ENCODE measurements at regions not wholly inside any gene's neighbourhood (a gene's known extent, or its start where the extent isn't known, plus 50 kb on each side); places are given as distances from the start of the nearest gene placed in this dataset.

DNA sequence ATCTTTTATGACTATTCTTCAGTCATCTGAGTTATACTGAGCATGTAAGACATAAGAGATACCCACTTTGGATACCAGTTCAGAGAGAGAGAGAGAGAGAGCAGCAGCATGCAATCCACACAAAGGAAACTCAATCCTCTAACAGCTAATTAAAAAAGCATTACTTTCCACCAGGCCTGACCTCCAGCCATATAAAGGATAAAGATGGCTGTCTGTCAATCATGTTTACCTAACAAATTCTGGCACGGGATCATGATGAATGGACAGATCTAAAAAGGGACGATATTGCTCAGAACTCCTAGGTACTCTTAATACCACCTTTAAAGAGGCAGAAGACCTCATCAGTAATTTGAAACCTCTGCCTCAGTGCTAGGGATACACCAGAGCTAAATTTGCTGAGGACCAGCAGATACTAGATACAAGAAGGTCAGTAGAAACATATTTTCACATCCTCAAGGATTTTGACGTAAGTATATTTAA is 159.2 kb downstream of the RPS12 start:
- no peak for DNase-seq (ENCODE audit: low spot score)

DNA sequence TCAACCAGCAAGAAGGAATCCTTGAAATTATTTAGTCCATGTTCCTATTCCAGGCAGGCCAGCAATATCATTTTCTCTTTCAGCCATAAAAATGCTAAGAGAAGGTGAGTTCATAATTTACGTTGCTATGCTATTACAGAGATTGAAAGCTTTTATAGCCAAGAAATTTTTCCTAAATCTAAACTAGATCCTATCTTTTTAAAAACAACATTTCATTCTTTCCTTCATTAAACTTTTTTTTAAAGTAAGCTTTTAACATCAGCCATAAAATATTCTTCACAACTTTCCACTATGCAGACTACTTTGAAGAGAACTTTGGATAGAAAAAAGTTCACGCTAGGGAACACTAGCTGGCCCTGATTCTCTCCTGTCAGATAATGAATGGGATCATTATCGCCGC is 159.8 kb downstream of the RPS12 start:
- no peak for DNase-seq (ENCODE audit: low spot score)

DNA sequence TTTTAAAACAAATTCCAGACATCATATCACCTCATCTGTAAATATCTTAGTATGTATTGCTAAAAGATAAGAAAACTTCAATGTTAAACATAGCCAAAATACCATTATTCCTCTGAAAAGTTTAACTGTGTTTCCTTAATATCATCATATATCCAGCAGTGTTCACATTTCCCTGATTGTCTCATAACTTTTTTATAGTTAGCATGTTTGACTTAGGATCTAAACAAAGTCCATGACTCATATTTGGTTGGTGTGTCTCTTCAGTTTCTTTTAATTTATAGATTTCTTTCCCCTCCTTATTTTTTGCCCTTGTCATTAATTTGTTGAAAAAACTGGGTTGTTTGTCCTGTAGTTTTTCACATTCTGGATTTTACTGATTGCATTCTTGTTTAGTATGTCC is 163.0 kb downstream of the RPS12 start:
- DNase-seq (ENCODE audit: low spot score): no peak

DNA sequence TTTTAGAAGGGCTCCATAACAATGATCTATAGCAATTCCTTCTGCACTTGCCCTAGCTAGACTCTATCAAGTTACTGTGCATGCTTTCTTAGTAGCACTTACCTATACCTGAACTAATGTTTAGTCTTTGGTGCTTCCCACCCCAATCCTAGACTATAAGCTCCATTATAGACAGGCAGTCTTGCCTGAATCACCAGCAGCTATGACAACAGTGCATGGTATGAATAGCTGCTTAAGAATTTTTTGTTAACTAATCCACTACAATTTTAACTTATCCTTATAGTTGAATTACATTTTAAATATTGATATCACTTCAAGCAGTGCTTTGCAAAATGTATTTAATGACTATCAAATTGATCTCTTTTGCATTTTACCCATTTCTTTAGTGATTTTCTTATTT is 164.3 kb downstream of the RPS12 start:
- no peak for DNase-seq (ENCODE audit: low spot score)

DNA sequence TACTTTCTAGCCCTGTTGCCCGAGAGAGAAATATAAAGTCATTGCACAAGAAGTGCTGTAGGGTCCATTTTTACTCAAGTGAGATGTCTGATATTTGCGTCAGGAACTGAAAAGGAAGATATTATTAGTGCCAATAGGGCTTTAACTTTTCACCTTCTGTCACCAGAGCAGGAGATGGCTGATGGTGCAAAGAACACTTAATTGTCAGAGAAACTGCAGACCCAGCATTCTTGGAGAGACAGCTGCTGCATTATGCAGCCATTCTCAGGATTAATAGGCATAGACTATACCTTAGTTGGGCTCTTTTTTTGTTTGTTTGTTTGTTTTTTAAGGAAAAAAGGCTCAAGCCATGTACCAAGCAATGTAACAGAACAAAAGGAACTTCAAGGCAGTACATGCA is 179.4 kb downstream of the RPS12 start:
- DNase-seq (ENCODE audit: low spot score): no peak

DNA sequence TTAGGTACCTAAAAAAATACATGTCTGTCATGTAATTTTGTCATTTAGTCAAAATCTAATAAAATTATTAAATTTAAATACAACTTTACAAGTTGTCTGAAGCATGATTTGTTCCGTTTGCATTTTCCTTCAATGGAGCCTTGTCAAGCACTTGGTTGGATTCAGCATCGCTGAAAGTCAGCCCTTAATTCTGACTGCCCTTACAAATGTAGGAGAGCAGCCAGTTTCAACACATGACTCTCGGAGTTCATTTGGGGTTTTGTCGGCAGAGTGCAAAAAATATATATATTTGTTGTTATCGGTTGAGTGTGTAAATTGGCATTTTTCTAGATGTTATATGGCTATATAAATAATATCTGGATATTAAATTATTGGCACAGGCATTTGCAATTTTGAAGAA is 180.6 kb downstream of the RPS12 start:
- DNase-seq (ENCODE audit: low spot score): no peak

DNA sequence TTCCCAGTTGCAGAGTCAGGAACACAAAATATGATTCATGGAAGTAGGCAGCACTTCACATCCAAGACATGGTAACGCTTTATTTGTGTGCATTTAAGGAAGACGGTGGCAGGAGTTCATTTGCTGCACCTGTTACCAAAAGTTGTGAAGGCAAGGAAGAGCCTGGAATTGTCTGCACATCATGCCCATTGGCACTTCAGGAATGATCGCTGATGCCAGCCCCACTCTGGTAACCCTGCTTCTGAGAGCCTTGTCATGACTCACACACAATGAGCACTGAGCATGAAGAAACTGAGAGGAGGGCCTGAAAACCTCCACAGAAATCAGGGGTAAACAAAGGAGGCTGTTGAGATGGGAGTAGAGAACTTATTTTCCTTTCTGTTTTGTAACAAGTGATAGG is 181.1 kb downstream of the RPS12 start:
- DNase-seq (ENCODE audit: low spot score): peak; percentile 10

DNA sequence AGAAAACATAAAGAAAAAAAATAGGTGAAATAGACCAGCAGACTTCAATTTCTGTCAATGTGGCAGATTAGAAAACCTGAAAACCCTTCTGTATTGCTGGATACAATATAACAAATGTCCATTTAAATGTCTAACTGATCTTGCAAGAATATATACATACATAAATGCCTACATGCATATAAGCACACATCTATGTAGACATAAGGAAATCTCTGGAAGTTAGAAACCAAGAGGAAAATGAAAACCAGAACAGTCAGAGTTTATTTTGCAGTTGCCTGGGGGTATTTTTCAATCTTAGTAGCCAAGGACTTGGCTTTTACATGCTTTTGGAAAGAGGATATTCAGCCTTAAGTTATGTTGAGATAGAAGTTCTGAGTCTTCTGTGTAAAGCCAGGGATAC is 184.0 kb downstream of the RPS12 start:
- DNase-seq (ENCODE audit: low spot score): no peak

DNA sequence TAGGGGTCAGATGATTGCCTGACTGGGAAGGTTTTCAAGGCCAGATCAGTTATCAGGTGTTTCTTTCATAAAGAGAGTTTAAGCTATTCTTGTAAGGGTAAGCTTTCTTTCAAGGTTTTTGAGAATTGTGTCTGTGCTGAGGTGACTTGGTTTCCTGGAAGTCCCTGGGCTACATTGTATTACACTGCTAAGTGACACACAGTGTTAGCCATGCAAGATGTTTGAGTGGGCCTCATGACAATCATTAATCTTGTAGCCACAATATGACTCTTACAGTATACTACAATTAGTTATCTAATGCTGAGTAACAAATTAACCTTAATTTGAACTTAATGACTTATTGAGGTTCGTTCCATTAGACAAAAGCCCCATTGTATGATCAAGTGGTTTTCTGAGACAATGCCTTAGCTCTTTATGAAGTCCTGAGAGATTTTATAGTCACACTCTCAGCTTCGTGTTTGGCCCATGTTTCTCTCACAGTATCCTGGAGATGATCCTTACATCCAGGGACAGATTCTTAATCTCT is 186.7 kb downstream of the RPS12 start:
- no peak for DNase-seq (ENCODE audit: low spot score)

DNA sequence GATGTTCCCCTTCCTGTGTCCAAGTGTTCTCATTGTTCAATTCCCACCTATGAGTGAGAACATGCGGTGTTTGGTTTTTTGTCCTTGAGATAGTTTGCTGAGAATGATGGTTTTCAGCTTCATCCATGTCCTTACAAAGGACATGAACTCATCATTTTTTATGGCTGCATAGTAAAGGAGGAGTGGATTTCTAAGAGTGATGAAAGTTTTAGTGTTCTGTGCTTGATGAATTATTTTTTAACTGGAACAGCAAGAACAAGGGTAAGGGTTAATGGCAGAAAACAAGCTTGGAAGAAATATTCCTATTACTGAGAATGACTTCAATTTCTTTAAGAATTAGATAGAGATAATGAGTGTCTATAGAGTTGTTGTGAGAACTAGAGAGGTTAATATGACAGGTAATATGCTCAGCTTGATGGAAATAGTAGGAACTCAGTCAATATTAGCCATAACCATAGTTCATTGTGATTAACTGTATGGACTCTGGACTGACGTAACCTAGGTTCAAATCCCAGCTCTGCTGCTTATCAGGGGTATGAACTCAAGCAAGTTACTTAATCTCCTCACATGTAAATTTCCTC is 190.0 kb downstream of the RPS12 start:
- no peak for DNase-seq (ENCODE audit: low spot score)

DNA sequence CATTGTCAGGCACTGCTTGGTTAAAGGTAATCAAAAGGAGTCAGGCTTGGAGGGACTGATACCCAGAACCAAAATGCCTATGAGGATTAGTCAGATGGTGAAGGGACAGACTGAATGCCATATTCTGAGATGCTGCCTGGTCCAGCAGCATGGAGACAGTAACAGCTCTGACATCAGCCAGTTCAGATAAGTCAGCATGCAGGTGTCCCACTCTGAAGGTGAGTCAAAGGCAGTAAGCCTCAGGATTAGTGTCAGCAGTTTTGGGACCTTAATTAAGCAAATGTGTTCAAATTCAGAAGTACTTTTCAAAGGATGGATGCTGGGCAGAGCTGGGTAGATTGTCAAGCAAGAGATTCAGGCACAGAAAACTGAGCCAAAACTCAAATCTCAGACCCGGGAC is 198.4 kb downstream of the RPS12 start:
- DNase-seq (ENCODE audit: low spot score): no peak

DNA sequence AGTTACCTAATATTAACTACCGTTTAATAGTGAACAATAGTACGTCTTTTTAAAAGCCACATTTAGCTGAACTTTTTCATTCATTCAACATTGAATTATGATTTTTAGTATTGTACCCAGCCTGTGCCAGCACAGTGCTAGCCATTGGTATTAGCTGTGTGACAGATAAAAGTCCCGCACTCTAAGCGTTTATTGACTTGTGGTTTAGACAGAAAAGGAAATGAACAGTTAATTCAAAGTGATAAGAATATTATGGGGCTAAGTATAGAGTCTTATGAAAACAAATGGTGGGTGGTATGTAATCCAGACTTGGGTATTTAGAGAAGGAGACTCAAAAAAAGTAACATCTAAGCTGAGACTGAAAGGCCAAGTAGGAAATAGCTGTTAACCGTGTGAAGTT is 202.3 kb downstream of the RPS12 start:
- no peak for DNase-seq (ENCODE audit: low spot score)

DNA sequence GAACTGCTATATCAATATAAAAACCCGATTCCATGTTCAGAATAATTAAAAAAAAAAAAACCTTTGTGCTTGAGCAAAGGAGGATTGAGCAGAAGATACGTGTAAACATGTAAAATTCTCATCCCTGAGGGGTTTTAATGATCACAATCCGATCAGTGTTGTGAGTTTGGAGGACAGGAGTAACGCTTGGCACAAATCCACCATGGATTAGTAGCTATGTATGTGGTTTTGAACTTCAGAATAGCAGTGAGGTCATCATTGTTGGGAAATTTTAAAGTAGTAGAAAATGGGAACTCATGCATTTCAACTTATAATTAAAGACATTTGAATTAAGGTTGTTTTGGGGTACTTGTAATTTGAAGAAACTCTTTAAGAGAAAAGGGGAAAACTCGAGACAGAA is 203.2 kb downstream of the RPS12 start:
- no peak for DNase-seq (ENCODE audit: low spot score)

DNA sequence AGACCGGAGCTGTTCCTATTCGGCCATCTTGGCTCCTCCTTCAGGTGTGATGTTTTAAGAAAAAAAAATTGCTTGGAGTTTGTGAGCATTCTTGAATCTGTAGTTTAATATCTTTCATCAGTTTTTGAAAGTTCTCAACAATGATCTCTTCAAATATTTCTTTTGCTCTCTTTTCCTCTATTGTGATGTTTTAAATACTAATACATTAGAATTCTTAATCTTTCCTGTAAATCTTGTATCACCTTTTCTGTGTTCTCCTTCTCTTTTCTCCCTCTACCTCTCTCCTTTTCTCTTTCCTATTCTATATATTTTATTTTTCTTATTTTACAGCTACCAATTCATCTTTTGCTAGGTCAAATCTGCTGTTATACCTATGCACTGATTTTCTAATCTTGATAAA is 212.3 kb downstream of the RPS12 start:
- DNase-seq (ENCODE audit: low spot score): no peak

DNA sequence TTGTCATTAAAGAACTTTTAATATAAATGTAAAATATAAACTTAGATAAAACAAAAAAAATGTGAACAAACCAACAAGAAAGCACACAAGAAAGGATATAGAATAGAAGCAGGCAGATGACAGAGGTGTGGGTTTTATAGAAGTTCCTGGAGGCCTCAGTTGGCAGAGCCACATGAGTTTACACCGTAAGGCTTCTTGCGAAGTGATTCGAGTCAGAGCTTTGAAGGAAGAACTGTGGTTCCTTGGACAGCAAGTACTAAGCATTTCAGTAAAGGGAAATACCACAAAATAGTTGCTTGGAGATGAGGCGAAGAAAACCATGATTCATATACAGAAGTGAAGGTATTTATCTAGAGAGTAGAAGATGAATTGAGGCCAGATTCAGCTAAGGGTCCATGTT is 207.9 kb upstream of the EYA4 start:
- DNase-seq (ENCODE audit: low spot score): no peak

DNA sequence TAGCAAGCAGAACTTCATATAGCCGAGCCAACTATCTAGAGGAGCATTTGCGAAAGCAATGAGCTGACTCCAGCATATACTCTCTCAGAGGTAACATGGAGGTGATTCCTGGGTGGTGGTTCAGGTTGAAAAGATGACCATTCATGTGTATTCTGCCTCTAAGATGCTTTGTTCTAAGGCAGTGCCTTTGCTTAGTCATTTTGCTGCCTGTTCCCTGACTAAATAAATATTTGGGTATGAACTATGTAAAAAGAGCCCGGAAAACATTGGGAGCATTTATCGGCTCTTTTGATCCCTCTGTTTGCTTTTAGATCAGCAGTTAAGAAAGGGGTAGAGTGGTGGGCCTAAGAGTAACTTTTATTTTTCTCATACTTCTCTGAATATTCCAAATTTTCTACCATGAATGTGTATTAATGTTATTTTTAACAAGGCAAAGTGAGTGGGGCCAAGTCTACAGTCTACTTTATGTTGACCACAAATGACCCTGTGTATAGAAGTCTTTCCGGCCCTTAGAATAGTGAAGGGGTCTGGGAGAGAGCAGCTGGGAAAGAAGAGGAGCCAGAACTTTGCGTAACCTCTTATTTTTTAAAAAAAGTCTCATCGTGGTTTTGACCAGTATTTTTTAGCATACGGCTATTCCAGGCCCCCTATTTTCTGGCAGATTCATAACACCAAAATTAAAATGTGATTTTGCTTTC is 206.5 kb upstream of the EYA4 start:
- no peak for DNase-seq (ENCODE audit: low spot score)

DNA sequence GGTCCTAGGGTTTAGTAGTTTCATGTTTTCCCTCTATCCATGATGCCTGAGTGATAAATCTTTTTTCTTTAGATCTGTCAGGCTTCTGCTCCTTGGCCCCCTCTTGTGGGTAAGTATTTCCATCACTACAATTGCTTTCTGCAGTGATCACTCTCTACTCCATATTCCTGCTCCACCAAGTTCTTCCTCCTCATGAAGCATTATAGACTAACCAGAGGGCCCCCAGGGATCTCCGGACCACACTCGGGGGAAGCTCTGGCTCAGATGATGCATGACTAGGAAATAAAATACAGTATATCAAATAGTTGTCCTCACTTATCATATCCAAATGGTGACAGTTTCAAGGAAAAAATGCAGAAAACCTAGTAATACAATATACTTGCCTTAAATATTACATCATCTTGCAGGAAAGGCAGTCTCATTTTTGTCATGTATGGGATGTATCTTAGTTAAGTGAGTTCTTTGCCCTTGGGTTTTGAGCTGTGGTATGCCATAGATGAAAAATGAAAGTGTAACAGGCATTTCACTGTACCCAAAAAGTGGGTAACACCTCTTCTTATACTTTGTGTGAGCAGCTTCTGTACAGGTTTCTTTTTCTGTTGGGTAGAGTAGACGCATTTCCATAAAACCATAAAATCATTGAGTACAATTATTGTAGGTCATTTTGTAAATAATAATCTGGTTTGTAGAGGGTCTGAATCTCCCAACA is 200.9 kb upstream of the EYA4 start:
- peak; percentile 37 for DNase-seq (ENCODE audit: low spot score)

DNA sequence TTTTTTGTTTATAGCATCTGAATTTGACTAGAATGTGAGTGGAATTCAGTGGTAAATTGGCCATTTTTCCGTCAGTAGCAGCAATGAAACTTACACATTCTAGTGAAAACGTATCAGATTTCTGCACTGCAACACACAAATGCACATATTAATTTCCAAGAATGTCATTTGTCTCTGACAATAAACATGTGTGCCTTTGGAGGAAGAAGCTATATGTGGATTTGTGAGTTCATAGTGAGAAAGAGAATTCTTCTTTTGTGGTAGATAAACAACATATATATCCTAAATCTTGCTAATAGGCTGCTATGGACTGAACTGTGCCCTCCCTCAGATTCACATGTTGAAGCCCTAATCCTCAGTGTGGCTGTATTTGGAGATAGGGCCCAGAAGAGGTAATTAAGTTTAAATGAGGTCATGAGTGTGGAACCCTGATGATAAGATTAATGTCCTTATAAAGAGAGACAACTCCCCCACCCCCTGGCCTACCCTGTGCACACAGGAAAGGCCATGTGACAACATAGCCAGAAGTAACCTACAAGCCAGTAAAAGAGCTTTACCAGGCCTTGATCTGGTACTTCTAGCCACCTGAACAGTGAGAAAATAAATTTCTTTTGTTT is 200.2 kb upstream of the EYA4 start:
- no peak for DNase-seq (ENCODE audit: low spot score)

DNA sequence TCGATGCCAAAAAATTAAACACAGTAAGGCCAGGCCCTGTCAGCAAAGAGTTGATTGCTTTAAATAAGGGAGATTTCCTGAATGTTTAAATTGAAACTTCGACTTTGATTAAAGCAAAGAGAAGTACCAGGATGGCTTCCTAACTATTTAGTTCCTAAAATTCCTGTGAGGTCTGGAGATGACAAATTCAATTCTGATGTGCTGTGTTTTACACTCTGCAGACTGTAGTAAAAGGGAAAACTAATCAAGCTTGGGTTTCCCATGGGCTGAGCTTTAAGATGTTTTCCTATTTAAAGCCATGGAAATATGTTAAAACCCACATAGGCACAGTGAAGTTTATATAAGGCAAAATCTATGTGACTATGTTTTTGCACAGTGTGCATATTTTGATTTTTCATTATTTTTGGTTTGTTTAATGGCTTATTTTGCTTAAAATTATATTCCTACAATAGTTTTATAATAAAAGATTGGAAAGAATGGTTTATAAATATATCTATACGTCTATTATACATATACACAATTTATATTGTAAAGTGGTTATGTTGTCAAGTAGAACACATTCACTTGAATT is 198.5 kb upstream of the EYA4 start:
- no peak for DNase-seq (ENCODE audit: low spot score)

DNA sequence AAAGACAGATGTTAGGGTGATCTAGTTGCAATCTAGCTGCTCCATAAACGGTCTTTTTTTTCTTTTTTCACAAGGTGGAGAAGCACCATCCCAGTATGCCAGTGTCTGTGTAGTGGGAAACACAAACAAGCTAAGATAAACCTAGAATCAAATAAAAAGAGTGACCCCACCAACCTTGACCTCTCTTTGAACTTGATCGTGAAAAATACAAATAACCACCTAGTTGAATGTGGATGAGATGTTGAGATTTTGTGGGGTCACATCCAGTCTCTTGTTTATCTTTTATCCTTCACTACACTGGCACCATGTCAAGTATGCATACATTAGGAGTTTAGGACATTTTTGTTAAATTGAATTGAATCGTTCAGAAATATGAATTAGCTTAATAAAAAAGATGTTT is 194.6 kb upstream of the EYA4 start:
- no peak for DNase-seq (ENCODE audit: low spot score)

DNA sequence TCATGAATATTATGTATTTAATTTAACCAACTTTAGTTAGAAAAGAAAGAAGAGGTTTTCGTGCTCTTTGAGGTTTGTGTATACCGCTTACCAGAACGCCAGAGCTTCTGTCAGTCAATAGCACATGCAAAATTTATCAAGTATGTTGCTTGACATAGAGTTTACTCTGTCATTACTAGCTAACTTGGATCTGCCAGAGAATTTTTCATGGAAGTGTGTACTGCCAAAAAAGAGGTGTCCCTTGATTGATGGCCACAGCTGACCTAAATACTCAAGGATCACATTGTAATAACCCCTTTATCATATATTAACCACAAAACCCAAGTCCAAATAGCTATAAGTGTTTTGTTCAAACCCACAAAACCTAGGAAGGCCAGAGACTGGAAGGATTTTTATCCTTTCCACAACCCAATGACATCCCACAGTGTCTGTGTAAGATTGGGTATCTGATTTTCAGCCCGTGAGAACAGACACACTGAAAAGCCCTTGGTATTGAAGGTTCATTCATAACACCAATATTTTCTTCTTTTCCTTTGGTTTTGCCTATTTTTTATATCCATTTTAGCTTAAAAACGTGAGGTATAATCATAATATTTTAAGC is 194.0 kb upstream of the EYA4 start:
- DNase-seq (ENCODE audit: low spot score): no peak

DNA sequence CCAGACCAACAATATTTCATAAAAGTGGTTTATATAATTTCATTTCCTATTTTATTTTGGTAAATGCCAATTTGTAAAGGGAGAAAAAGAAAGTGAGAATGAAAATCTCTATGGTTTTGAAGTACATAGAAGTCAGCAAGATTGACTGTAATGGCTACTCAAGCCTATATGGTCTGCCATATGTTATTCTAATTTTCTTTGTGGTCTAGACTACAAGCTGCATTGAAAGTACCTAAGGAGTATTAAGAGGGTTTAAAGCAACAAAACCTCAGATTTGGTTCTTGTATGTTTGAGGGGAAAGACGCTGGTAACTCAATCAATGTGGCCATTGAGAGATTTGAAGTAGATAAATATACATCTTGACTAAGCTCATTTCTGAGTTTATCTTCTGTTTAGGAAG is 193.5 kb upstream of the EYA4 start:
- DNase-seq (ENCODE audit: low spot score): no peak

All from Ammon's horn (tissue), 1 donor.